Lower leg skin (tissue), 4 donors: ENCODE measurements at regions not wholly inside any gene's neighbourhood (a gene's known extent, or its start where the extent isn't known, plus 50 kb on each side); places are given as distances from the start of the nearest gene placed in this dataset.
A peak's percentile ranks its signal among the peaks of the same experiment; 100 is the strongest.

Experiments used
- DNase-seq, 2 donors: peaks; one replicate each; pipeline ENCODE4 v3.0.0-alpha.2; 2019; ENCODE audit warnings: low spot score in 2 of 2
- H3K4me3 ChIP-seq: fragments of 200-600 bp; sonication (generic); 2 replicates; pipeline ENCODE4 v1.5.1; 2017; ENCODE audit warnings: mild to moderate bottlenecking, low read depth; ENCODE audit not compliant: poor library complexity, severe bottlenecking
- POLR2A ChIP-seq, 2 donors: fragments of 450-650 bp; IDR thresholded peaks; one replicate each; pipeline ENCODE4 v1.6.1; 2016 to 2017; ENCODE audit warnings: antibody characterized with exemption in 2 of 2, mild to moderate bottlenecking in 1 of 2, moderate library complexity in 1 of 2
- WGBS, 2 donors: methylation state at CpG; one replicate each; pipeline ENCODE4 v1.1.5; 2018; 5-methylcytosine and 5-hydroxymethylcytosine counted together
- intact Hi-C: fragments of 100-400 bp; cut with DNase I; formaldehyde crosslinking; loops from one replicate; pipeline ENCODE4 v1.15.0; 2023; ENCODE audit warnings: low total_unique reads
- TF ChIP-seq, protein P1 (sequence below), 3 donors: fragments of 450-650 bp; IDR thresholded peaks; one replicate each; pipeline ENCODE4 v1.5.1; 2016; ENCODE audit warnings: antibody characterized with exemption in 3 of 3, mild to moderate bottlenecking in 3 of 3, moderate library complexity in 2 of 3

- no peak overlapping the region for H3K4me3 ChIP-seq
- TF ChIP-seq, protein P1, sequence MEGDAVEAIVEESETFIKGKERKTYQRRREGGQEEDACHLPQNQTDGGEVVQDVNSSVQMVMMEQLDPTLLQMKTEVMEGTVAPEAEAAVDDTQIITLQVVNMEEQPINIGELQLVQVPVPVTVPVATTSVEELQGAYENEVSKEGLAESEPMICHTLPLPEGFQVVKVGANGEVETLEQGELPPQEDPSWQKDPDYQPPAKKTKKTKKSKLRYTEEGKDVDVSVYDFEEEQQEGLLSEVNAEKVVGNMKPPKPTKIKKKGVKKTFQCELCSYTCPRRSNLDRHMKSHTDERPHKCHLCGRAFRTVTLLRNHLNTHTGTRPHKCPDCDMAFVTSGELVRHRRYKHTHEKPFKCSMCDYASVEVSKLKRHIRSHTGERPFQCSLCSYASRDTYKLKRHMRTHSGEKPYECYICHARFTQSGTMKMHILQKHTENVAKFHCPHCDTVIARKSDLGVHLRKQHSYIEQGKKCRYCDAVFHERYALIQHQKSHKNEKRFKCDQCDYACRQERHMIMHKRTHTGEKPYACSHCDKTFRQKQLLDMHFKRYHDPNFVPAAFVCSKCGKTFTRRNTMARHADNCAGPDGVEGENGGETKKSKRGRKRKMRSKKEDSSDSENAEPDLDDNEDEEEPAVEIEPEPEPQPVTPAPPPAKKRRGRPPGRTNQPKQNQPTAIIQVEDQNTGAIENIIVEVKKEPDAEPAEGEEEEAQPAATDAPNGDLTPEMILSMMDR (IDR thresholded peaks at IDR 0.05), result no peak
- no peak for TF ChIP-seq POLR2A (IDR thresholded peaks at IDR 0.05)
- WGBS, 2 donors, result 81 to 90% methylated on average over 8 of the region's 8 CpGs
- DNase-seq, result no peak
- intact Hi-C loops, result loop anchor here (2.0 to 10.0 kb wide), 2 partner anchors 187 to 381 kb away; no protein-coding TSS in a partner anchor
Measured at GRCh38 chr1:93815366-93816110, 63.5 kb downstream of the DNTTIP2 start.

GRCh38 chr1:93814795-93815340 lies 64.1 kb downstream of the DNTTIP2 start:
- intact Hi-C loops, result loop anchor here (2.0 to 10.0 kb wide), 2 partner anchors 186 to 380 kb away; no protein-coding TSS in a partner anchor
- no peak for DNase-seq
- no peak overlapping the region for H3K4me3 ChIP-seq
- WGBS, 2 donors, result 70 to 74% methylated on average over 8 of the region's 8 CpGs
- TF ChIP-seq, protein P1 (IDR thresholded peaks at IDR 0.05), result no peak
- no peak for TF ChIP-seq POLR2A (IDR thresholded peaks at IDR 0.05)

DNA sequence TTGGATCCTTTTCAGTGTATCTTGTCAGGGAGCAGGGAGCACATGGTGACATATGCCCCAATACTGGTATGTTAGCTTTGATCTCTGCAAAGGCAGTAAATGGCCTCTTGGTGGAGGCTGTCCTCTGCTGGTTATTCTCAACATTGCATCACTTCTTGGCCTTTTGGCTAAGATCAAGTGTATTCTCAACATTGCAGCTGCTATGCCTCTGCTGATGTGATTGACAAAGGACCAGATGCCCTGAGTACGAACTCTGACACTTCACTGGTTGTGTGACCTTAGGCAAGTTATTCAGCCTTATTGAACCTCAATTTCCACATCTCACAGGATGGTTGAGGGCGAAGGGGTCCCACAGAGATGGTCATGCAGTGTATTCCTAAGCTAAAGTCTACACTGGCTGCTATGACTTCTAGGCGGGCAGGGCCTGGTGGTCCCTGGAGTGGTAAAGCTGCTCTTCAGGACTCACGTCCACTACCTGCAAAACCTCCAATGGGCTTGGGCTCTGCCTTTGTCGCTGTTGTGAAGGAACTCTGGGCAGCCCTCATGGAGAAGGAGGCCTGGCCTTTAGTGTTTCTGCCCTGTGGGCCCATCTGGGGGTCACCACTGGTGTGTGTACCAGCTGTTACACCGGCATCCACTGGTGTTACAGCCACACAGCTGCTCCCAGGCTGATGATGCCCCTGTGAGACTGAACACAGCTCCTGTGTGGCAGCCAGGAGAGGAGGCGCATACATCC lies 64.8 kb downstream of the DNTTIP2 start:
- H3K4me3 ChIP-seq, result no peak overlapping the region
- TF ChIP-seq, protein P1 (IDR thresholded peaks at IDR 0.05), result peak in 2 of 3 donors; percentile 9 to 77
- TF ChIP-seq POLR2A (IDR thresholded peaks at IDR 0.05), result no peak
- peak in 1 of 2 donors; percentile 80 for DNase-seq
- WGBS, 2 donors, result 79 to 81% methylated on average over 7 of the region's 7 CpGs
- intact Hi-C loops, result loop anchor here (2.0 to 10.0 kb wide), 2 partner anchors 185 to 379 kb away; no protein-coding TSS in a partner anchor

GRCh38 chr1:93813076-93813475 lies 65.9 kb downstream of the DNTTIP2 start:
- intact Hi-C loops, result loop anchor here (10.0 kb wide), 1 partner anchor 378 kb away; no protein-coding TSS in a partner anchor

GRCh38 chr1:93811326-93812065 lies 67.5 kb downstream of the DNTTIP2 start:
- 55 to 75% methylated on average over 7 of the region's 7 CpGs for WGBS, 2 donors
- TF ChIP-seq POLR2A (IDR thresholded peaks at IDR 0.05), result no peak
- TF ChIP-seq, protein P1 (IDR thresholded peaks at IDR 0.05), result no peak
- no peak for DNase-seq
- H3K4me3 ChIP-seq, result no peak overlapping the region
- intact Hi-C loops, result loop anchor here (10.0 kb wide), 1 partner anchor 377 kb away; no protein-coding TSS in a partner anchor

More at GRCh38 chr1:93813076-93813475, 65.9 kb downstream of the DNTTIP2 start:
- DNase-seq, result no peak
- no peak for TF ChIP-seq POLR2A (IDR thresholded peaks at IDR 0.05)
- TF ChIP-seq, protein P1 (IDR thresholded peaks at IDR 0.05), result no peak
- 78 to 88% methylated on average over 2 of the region's 2 CpGs for WGBS, 2 donors
- no peak overlapping the region for H3K4me3 ChIP-seq
